IMR-90 (cell line): ENCODE measurements at regions not wholly inside any gene's neighbourhood (a gene's known extent, or its start where the extent isn't known, plus 50 kb on each side); places are given as distances from the start of the nearest gene placed in this dataset.

Source experiments
- ATAC-seq: fragments of 200-7000 bp; cut with Tn5 transposase; 2 replicates; pipeline ENCODE4 v1.9.1; 2020; ENCODE audit warnings: low read depth, mild to moderate bottlenecking, moderate library complexity
- BruUV-seq: library from RNA; stranded (reverse); fragments of 400-500 nt; replicated peaks from 2 replicates; lab custom pipeline; 2021; lab: Mats Ljungman, UMichigan
- CTCF ChIA-PET: fragments of 300-600 bp; formaldehyde crosslinking; extraction: SDS; loops from one replicate; lab custom pipeline; 2021; ENCODE audit warnings: antibody characterized with exemption; lab: Yijun Ruan, JAX
- POLR2A ChIA-PET: fragments of 300-600 bp; sonication (Branson Sonifier 250); formaldehyde crosslinking; loops from one replicate; lab custom pipeline; 2022; ENCODE audit warnings: antibody characterized with exemption; ENCODE audit not compliant: unreplicated experiment; lab: Charles Lee
- DNase-seq: peaks from one replicate; pipeline ENCODE4 v3.0.0; 2013
- H2AFZ ChIP-seq: replicated peaks from 2 replicates; pipeline ENCODE3; 2013; ENCODE audit warnings: low read length, mild to moderate bottlenecking; ENCODE audit not compliant: poor library complexity
- H2AK5ac ChIP-seq: 2 replicates; pipeline ENCODE4 v1.6.1; 2013; ENCODE audit warnings: low read depth, low read length, inconsistent platforms
- H2AK9ac ChIP-seq: replicated peaks from 2 replicates; pipeline ENCODE3; 2013; ENCODE audit warnings: mild to moderate bottlenecking, low read depth, low read length, moderate library complexity; ENCODE audit not compliant: poor library complexity
- H2BK120ac ChIP-seq: 2 replicates; pipeline ENCODE4 v1.6.1; 2013; ENCODE audit warnings: low read depth, low read length, inconsistent platforms
- H2BK15ac ChIP-seq: 3 replicates; pipeline ENCODE4 v1.6.1; 2013; ENCODE audit warnings: low read depth, low read length, inconsistent platforms
- H2BK20ac ChIP-seq: 2 replicates; pipeline ENCODE4 v1.6.1; 2013; ENCODE audit warnings: low read depth, mild to moderate bottlenecking, inconsistent platforms, low read length, moderate library complexity
- H2BK5ac ChIP-seq: 2 replicates; pipeline ENCODE4 v1.6.1; 2013; ENCODE audit warnings: mild to moderate bottlenecking, low read depth, low read length, inconsistent platforms; ENCODE audit not compliant: poor library complexity, severe bottlenecking
- H3K14ac ChIP-seq: replicated peaks from 2 replicates; pipeline ENCODE4 v1.6.1; 2013; ENCODE audit warnings: low read depth, low read length, inconsistent platforms
- H3K18ac ChIP-seq: 2 replicates; pipeline ENCODE4 v1.6.1; 2013; ENCODE audit warnings: low read depth, low read length, control low read depth
- H3K23ac ChIP-seq: 2 replicates; pipeline ENCODE4 v1.6.1; 2013; ENCODE audit warnings: low read depth, low read length, inconsistent platforms
- H3K27ac ChIP-seq: 2 replicates; pipeline ENCODE4 v1.5.1; 2013; ENCODE audit warnings: mild to moderate bottlenecking, control low read depth, low read length; ENCODE audit not compliant: insufficient read depth
- H3K27me3 ChIP-seq: 2 replicates; pipeline ENCODE4 v1.6.1; 2013; ENCODE audit warnings: low read length; ENCODE audit not compliant: control insufficient read depth, insufficient read depth
- H3K36me3 ChIP-seq: 2 replicates; pipeline ENCODE4 v1.6.1; 2013; ENCODE audit warnings: low read length, mixed read lengths; ENCODE audit not compliant: control insufficient read depth, insufficient read depth
- H3K4ac ChIP-seq: 2 replicates; pipeline ENCODE4 v1.6.1; 2013; ENCODE audit warnings: low read depth, low read length, inconsistent platforms
- H3K4me1 ChIP-seq: 2 replicates; pipeline ENCODE4 v1.6.1; 2013; ENCODE audit warnings: low read length, mixed read lengths; ENCODE audit not compliant: control insufficient read depth, insufficient read depth
- H3K4me2 ChIP-seq: 2 replicates; pipeline ENCODE4 v1.6.1; 2013; ENCODE audit warnings: low read depth, mild to moderate bottlenecking, control low read depth, low read length, moderate library complexity
- H3K4me3 ChIP-seq: 2 replicates; pipeline ENCODE4 v1.5.1; 2013; ENCODE audit warnings: low read depth, mild to moderate bottlenecking, control low read depth, low read length, moderate library complexity; ENCODE audit not compliant: insufficient read depth
- H3K56ac ChIP-seq: 2 replicates; pipeline ENCODE4 v1.6.1; 2013; ENCODE audit warnings: low read length, inconsistent platforms; ENCODE audit not compliant: insufficient read depth; ENCODE audit errors: extremely low read depth
- H3K79me1 ChIP-seq, 2 experiments: 2 replicates each; pipeline ENCODE4 v1.6.1; 2013; ENCODE audit warnings: low read length in 2 of 2, inconsistent platforms in 1 of 2, low read depth in 1 of 2
- H3K9ac ChIP-seq: 2 replicates; pipeline ENCODE4 v1.6.1; 2013; ENCODE audit warnings: low read depth, low read length, control low read depth
- H3K9me1 ChIP-seq: 2 replicates; pipeline ENCODE4 v1.6.1; 2013; ENCODE audit warnings: low read length, inconsistent platforms; ENCODE audit not compliant: insufficient read depth
- H3K9me3 ChIP-seq: 2 replicates; pipeline ENCODE4 v1.6.1; 2013; ENCODE audit warnings: low read length; ENCODE audit not compliant: control insufficient read depth, insufficient read depth
- H4K20me1 ChIP-seq: 2 replicates; pipeline ENCODE4 v1.6.1; 2013; ENCODE audit warnings: low read length, inconsistent platforms; ENCODE audit not compliant: insufficient read depth
- H4K5ac ChIP-seq: 2 replicates; pipeline ENCODE4 v1.6.1; 2013; ENCODE audit warnings: mild to moderate bottlenecking, low read depth, low read length, control low read depth
- H4K8ac ChIP-seq, 2 experiments: 2 replicates each; pipeline ENCODE4 v1.6.1; 2013; ENCODE audit warnings: low read depth in 2 of 2, low read length in 2 of 2, control low read depth in 1 of 2, inconsistent platforms in 1 of 2
- H4K91ac ChIP-seq: 2 replicates; pipeline ENCODE4 v1.6.1; 2013; ENCODE audit warnings: low read depth, low read length, inconsistent platforms; ENCODE audit not compliant: insufficient read depth
- BHLHE40 ChIP-seq: fragments of 150-350 bp; IDR thresholded peaks from 2 replicates; pipeline ENCODE4 v1.6.1; 2016; ENCODE audit warnings: mild to moderate bottlenecking, low read depth, low read length
- FOS ChIP-seq: fragments of 150-350 bp; IDR thresholded peaks from 2 replicates; pipeline ENCODE4 v1.6.1; 2016; ENCODE audit warnings: low read depth, low read length
- MAFK ChIP-seq: IDR thresholded peaks from 2 replicates; pipeline ENCODE4 v1.6.1; 2012; ENCODE audit warnings: low read depth, low read length, improper control_type of control experiment
- MAZ ChIP-seq: IDR thresholded peaks from 2 replicates; pipeline ENCODE4 v1.6.1; 2012; ENCODE audit warnings: low read depth, mild to moderate bottlenecking, low read length, improper control_type of control experiment, moderate library complexity, borderline replicate concordance
- POLR2A ChIP-seq: IDR thresholded peaks from 2 replicates; pipeline ENCODE4 v1.6.1; 2012; ENCODE audit warnings: mild to moderate bottlenecking, low read depth, low read length
- SMC3 ChIP-seq: fragments of 150-350 bp; IDR thresholded peaks from 2 replicates; pipeline ENCODE4 v1.6.1; 2016; ENCODE audit warnings: low read depth, mild to moderate bottlenecking, antibody characterized with exemption, low read length, moderate library complexity
- WGBS, 2 experiments: methylation state at CpG; one replicate each; pipeline versions ENCODE4 v1.1.5 to v1.1.7; 2013; ENCODE audit warnings: missing lambda C conversion rate in 2 of 2; ENCODE audit not compliant: insufficient read length in 1 of 2; ENCODE audit errors: extremely low coverage in 2 of 2; 5-methylcytosine and 5-hydroxymethylcytosine counted together
- dilution Hi-C: fragments of 300-500 bp; cut with HindIII; formaldehyde crosslinking; loops from one replicate; pipeline ENCODE4 v1.14.3; 2018; ENCODE audit warnings: low sequenced_read_pairs; ENCODE audit not compliant: unreplicated experiment
- in situ Hi-C: fragments of 300-500 bp; cut with MboI; formaldehyde crosslinking; loops from 3 replicates; pipeline ENCODE4 v1.14.3; 2019; ENCODE audit warnings: low sequenced_read_pairs, inconsistent platforms, mixed read lengths
- intact Hi-C: fragments of 100-400 bp; cut with micrococcal nuclease; formaldehyde crosslinking; loops from 2 replicates; pipeline ENCODE4 v1.10.0; 2022
- TF ChIP-seq, protein P1 (sequence below): fragments of 150-350 bp; IDR thresholded peaks from 2 replicates; pipeline ENCODE4 v1.6.1; 2016; ENCODE audit warnings: low read depth, mild to moderate bottlenecking, low read length, moderate library complexity, borderline replicate concordance
- TF ChIP-seq, protein P2 (sequence below): conservative IDR thresholded peaks from 2 replicates; pipeline ENCODE4 v1.5.1; 2012; ENCODE audit warnings: mild to moderate bottlenecking, low read depth, low read length, improper control_type of control experiment
- TF ChIP-seq, protein P3 (sequence below): fragments of 150-350 bp; IDR thresholded peaks from 2 replicates; pipeline ENCODE4 v1.6.1; 2017; ENCODE audit warnings: mild to moderate bottlenecking, antibody characterized with exemption, low read length, low read depth

DNA sequence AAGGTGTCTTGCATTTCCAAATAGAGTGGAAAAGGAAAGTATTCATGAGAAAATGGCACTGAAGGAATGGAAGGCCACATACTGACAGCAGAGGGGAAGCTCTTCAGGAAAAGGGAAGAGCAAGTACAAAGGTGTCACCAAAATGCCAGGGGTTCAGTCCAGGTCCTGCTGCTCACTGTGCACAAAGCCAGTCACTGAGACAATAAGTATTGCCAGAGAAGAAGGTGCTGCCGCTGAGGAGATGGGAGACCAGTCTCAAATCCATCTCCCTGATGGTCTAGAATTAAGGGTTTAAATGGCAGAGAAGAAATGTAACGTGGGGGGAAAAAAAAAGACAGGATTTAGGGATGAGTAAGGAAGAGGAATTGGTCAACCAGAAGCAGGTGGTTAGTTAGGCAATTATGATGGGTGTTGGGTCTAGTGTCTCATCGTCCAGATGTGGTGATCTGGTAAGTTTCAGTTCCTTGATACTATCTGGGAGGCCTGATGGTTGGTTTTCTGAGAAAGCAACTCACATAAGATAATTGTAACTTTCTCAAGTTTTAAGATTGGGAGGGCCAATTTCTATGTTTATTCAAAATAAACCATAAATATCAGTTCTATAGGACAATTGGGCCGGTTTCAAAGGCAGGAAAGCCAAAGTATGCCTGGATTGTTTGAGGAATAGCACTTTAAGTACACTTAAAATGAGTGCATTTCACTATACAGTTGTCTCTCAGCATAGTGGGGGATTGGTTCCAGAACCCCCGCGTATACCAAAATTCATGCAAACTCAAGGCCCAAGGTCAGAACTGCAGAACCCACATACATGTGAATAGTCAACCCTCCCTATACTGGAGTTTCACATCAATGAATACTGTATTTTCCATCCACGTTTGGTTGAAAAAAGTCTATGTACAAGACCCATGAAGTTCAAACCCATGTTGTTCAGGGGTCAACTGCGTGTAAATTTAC, 109.1 kb upstream of the DNAJC10 start:
- DNase-seq (no peak), ATAC-seq (no peak)
- no peak overlapping the region for H4K91ac ChIP-seq
- H3K18ac ChIP-seq: no peak overlapping the region
- H2AFZ ChIP-seq: no peak overlapping the region
- POLR2A ChIA-PET: no interaction called here
- no peak overlapping the region for H2AK5ac ChIP-seq
- no peak overlapping the region for H2BK20ac ChIP-seq
- H2BK120ac ChIP-seq: no peak overlapping the region
- H3K27ac ChIP-seq: no peak overlapping the region
- intact Hi-C loops (no loop called here), in situ Hi-C loops (no loop called here), dilution Hi-C loops (no loop called here)
- H3K23ac ChIP-seq: no peak overlapping the region
- H3K9me1 ChIP-seq: no peaks in the 10 kb centered on the region
- TF ChIP-seq BHLHE40 (no peak), SMC3 (no peak), MAFK (no peak), MAZ (no peak), FOS (no peak), POLR2A (no peak)
- TF ChIP-seq, protein P1, sequence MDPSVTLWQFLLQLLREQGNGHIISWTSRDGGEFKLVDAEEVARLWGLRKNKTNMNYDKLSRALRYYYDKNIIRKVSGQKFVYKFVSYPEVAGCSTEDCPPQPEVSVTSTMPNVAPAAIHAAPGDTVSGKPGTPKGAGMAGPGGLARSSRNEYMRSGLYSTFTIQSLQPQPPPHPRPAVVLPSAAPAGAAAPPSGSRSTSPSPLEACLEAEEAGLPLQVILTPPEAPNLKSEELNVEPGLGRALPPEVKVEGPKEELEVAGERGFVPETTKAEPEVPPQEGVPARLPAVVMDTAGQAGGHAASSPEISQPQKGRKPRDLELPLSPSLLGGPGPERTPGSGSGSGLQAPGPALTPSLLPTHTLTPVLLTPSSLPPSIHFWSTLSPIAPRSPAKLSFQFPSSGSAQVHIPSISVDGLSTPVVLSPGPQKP: no peak
- TF ChIP-seq, protein P2, sequence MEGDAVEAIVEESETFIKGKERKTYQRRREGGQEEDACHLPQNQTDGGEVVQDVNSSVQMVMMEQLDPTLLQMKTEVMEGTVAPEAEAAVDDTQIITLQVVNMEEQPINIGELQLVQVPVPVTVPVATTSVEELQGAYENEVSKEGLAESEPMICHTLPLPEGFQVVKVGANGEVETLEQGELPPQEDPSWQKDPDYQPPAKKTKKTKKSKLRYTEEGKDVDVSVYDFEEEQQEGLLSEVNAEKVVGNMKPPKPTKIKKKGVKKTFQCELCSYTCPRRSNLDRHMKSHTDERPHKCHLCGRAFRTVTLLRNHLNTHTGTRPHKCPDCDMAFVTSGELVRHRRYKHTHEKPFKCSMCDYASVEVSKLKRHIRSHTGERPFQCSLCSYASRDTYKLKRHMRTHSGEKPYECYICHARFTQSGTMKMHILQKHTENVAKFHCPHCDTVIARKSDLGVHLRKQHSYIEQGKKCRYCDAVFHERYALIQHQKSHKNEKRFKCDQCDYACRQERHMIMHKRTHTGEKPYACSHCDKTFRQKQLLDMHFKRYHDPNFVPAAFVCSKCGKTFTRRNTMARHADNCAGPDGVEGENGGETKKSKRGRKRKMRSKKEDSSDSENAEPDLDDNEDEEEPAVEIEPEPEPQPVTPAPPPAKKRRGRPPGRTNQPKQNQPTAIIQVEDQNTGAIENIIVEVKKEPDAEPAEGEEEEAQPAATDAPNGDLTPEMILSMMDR: no peak
- TF ChIP-seq, protein P3, sequence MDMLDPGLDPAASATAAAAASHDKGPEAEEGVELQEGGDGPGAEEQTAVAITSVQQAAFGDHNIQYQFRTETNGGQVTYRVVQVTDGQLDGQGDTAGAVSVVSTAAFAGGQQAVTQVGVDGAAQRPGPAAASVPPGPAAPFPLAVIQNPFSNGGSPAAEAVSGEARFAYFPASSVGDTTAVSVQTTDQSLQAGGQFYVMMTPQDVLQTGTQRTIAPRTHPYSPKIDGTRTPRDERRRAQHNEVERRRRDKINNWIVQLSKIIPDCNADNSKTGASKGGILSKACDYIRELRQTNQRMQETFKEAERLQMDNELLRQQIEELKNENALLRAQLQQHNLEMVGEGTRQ: no peak
- no peak overlapping the region for H2BK5ac ChIP-seq
- no peak overlapping the region for H4K5ac ChIP-seq
- no peaks in the 10 kb centered on the region for H3K27me3 ChIP-seq
- no peak overlapping the region for H2BK15ac ChIP-seq
- no peaks in the 10 kb centered on the region for H3K79me1 ChIP-seq
- H3K4me1 ChIP-seq: peaks cover 2% of the 10 kb centered on the region
- no peaks in the 10 kb centered on the region for H4K20me1 ChIP-seq
- no peak overlapping the region for H3K56ac ChIP-seq
- no peaks in the 10 kb centered on the region for H3K9me3 ChIP-seq
- CTCF ChIA-PET: interaction anchor here (0.6 kb wide), 1 partner anchor 366 kb away, joined by 3 read pairs; no protein-coding TSS in a partner anchor
- no peak overlapping the region for H4K8ac ChIP-seq
- no peaks in the 10 kb centered on the region for H3K36me3 ChIP-seq
- H3K4me3 ChIP-seq: no peak overlapping the region
- H3K4me2 ChIP-seq: no peak overlapping the region
- BruUV-seq: no TSS peak
- H2AK9ac ChIP-seq: no peak overlapping the region
- no peak overlapping the region for H3K14ac ChIP-seq
- 83% methylated on average over 1 of the region's 8 CpGs; no CpG with 5 or more reads in 1 of the 2 experiments for WGBS, 2 experiments
- H3K4ac ChIP-seq: no peak overlapping the region
- H3K9ac ChIP-seq: no peak overlapping the region
